ENCODE measurements at regions not wholly inside any gene's neighbourhood (a gene's known extent, or its start where the extent isn't known, plus 50 kb on each side); places are given as distances from the start of the nearest gene placed in this dataset.
A peak's percentile ranks its signal among the peaks of the same experiment; 100 is the strongest.

DNA sequence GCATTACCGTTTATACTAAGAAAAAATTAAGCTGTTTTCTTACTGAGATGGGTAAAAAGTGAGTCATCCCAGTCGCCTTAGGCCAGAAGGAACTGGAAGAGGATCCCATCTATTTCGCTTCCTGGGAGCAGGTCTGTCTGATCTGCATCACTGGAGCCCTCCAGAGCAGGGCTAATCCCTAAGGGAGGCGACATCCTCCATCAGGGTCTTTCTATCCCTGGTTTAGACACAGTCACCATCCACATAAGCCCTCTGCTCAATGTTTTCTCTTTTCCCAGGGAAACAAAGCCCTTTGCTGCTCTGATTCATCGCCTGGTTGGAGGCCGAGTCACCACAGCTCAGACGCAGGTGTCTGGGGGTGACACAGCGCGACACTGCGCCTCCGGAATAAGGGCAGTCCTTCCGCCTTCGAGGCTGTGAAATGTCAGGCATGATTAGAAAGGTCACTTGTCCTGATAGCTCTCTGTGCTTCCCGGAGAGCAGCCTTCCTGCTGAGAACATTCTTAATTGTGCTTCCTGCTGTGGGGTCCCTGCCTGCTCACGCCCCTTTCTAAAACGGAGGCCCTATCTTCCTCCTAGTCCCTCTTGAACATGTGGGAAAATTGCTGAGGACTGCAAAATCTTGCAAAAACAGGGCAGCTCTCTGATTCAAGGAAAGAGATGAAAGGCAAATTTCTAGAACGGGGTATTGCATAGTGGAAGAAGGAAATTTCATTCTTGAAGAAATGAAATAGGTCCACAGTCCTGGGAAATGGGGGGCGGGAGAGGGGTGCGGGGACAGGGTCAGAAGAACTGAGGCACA, 56.3 kb downstream of the MARCHF4 start:
- ATAC-seq = peak; percentile 89
- TF ChIP-seq EZH2 (IDR thresholded peaks at IDR 0.05; ENCODE audit: low read length, unreplicated experiment) = no peak
- TF ChIP-seq, protein P1, sequence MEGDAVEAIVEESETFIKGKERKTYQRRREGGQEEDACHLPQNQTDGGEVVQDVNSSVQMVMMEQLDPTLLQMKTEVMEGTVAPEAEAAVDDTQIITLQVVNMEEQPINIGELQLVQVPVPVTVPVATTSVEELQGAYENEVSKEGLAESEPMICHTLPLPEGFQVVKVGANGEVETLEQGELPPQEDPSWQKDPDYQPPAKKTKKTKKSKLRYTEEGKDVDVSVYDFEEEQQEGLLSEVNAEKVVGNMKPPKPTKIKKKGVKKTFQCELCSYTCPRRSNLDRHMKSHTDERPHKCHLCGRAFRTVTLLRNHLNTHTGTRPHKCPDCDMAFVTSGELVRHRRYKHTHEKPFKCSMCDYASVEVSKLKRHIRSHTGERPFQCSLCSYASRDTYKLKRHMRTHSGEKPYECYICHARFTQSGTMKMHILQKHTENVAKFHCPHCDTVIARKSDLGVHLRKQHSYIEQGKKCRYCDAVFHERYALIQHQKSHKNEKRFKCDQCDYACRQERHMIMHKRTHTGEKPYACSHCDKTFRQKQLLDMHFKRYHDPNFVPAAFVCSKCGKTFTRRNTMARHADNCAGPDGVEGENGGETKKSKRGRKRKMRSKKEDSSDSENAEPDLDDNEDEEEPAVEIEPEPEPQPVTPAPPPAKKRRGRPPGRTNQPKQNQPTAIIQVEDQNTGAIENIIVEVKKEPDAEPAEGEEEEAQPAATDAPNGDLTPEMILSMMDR (conservative IDR thresholded peaks at IDR 0.05; ENCODE audit: low read depth, low read length) = no peak
- Histone ChIP-seq H4K20me1 (ENCODE audit: low read length) (no peaks in the 10 kb centered on the region), H3K4me1 (ENCODE audit: insufficient read depth, low read length) (peaks cover 25% of the 10 kb centered on the region), H3K9me3 (ENCODE audit: low read length) (no peaks in the 10 kb centered on the region), H3K9me2 (replicated peaks; ENCODE audit: low read length) (no peaks in the 10 kb centered on the region), H3F3A (ENCODE audit: low read length, unreplicated experiment) (peaks cover 6% of the 10 kb centered on the region), H3K36me3 (ENCODE audit: low read depth, low read length) (no peaks in the 10 kb centered on the region), H2AFZ (ENCODE audit: low read length) (peak overlapping the region; percentile 72), H3K4me3 (ENCODE audit: low read length) (peak overlapping the region; percentile 58), H3K79me2 (ENCODE audit: low read length) (no peaks in the 10 kb centered on the region), H3K4me2 (ENCODE audit: low read length) (peak overlapping the region; percentile 85), H3K27me3 (ENCODE audit: low read length) (no peaks in the 10 kb centered on the region), H3K9ac (ENCODE audit: low read length) (peak overlapping the region; percentile 61), H3K27ac (ENCODE audit: low read length) (peak overlapping the region; percentile 91)
- ChIA-PET POLR2A (ENCODE audit: unreplicated experiment) (no interaction called here), CTCF (interaction anchor here (0.6 kb wide), 2 partner anchors 63 to 93 kb away, joined by 3 read pairs; no protein-coding TSS in a partner anchor)
- no TSS peak for BruUV-seq (replicated peaks)
- DNase-seq = peak; percentile 81
- intact Hi-C loops (cut with micrococcal nuclease) = loop anchor here (5.0 to 10.0 kb wide), 2 partner anchors 56 to 179 kb away; partner anchors contain the start of genes MARCHF4 and RPL37A

DNA sequence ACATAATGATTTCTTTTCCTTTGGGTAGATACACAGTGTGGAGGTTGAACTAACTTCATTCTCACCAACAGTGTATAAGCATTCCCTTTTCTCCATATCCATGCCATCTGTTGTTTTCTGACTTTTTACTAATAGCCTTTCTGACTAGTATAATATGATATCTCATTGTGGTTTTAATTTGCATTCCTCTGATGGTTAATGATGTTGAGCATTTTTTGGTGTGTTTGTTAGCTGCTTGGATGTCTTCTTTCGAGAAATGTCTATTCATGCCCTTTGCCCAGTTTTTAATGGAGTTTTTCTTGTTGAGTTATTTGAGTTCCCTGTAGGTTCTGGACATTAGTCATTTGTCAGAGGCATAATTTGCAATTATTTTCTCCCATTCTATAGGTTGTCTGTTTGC, 59.8 kb downstream of the MARCHF4 start:
- Histone ChIP-seq H3F3A (ENCODE audit: low read length, unreplicated experiment) (peaks cover 6% of the 10 kb centered on the region), H3K4me1 (ENCODE audit: insufficient read depth, low read length) (peaks cover 25% of the 10 kb centered on the region), H3K4me3 (ENCODE audit: low read length) (no peak overlapping the region), H4K20me1 (ENCODE audit: low read length) (no peaks in the 10 kb centered on the region), H3K4me2 (ENCODE audit: low read length) (no peak overlapping the region), H3K79me2 (ENCODE audit: low read length) (no peaks in the 10 kb centered on the region), H3K27me3 (ENCODE audit: low read length) (no peaks in the 10 kb centered on the region), H3K36me3 (ENCODE audit: low read depth, low read length) (no peaks in the 10 kb centered on the region), H3K27ac (ENCODE audit: low read length) (no peak overlapping the region), H3K9ac (ENCODE audit: low read length) (no peak overlapping the region), H2AFZ (ENCODE audit: low read length) (no peak overlapping the region), H3K9me2 (replicated peaks; ENCODE audit: low read length) (no peaks in the 10 kb centered on the region), H3K9me3 (ENCODE audit: low read length) (no peaks in the 10 kb centered on the region)
- no peak for ATAC-seq
- TF ChIP-seq, protein P1 (conservative IDR thresholded peaks at IDR 0.05; ENCODE audit: low read depth, low read length) = no peak
- TF ChIP-seq EZH2phosphoT487 (IDR thresholded peaks at IDR 0.05; ENCODE audit: borderline replicate concordance, low read length) (no peak), EZH2 (IDR thresholded peaks at IDR 0.05; ENCODE audit: low read length, unreplicated experiment) (no peak)
- POLR2A ChIA-PET (ENCODE audit: unreplicated experiment) = no interaction called here
- CTCF ChIA-PET = no interaction called here
- intact Hi-C loops (cut with micrococcal nuclease) = loop anchor here (10.0 kb wide), 1 partner anchor 182 kb away; the partner anchor contains the start of gene RPL37A
- no peak for DNase-seq
- BruUV-seq (replicated peaks) = no TSS peak

DNA sequence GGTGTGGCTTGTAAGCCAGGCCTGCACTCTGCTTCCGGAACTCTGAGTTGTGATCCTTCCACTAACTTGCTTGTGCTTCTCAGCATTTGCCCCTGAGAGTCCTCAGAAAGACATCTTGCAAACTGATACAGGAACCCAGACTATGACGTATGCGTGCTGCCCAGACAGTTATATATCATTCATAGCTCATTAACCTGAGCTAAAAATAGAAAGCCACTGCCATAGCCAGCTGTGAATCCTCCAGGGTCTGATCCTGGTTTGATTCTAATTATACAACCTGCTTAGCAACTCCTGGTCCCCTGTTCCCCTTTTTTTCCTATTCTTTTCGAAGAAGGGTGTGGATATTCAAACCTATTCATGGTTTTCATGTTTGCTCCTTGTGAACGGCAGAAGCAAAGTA, 63.7 kb downstream of the MARCHF4 start:
- Histone ChIP-seq H3K36me3 (ENCODE audit: low read depth, low read length) (no peaks in the 10 kb centered on the region), H4K20me1 (ENCODE audit: low read length) (no peaks in the 10 kb centered on the region), H3K9me3 (ENCODE audit: low read length) (no peaks in the 10 kb centered on the region), H2AFZ (ENCODE audit: low read length) (no peak overlapping the region), H3K27me3 (ENCODE audit: low read length) (no peaks in the 10 kb centered on the region), H3K79me2 (ENCODE audit: low read length) (no peaks in the 10 kb centered on the region), H3F3A (ENCODE audit: low read length, unreplicated experiment) (no peaks in the 10 kb centered on the region), H3K4me2 (ENCODE audit: low read length) (no peak overlapping the region), H3K27ac (ENCODE audit: low read length) (no peak overlapping the region), H3K9me2 (replicated peaks; ENCODE audit: low read length) (no peaks in the 10 kb centered on the region), H3K9ac (ENCODE audit: low read length) (no peak overlapping the region), H3K4me1 (ENCODE audit: insufficient read depth, low read length) (no peaks in the 10 kb centered on the region), H3K4me3 (ENCODE audit: low read length) (no peak overlapping the region)
- TF ChIP-seq, protein P1 (conservative IDR thresholded peaks at IDR 0.05; ENCODE audit: low read depth, low read length) = no peak
- TF ChIP-seq EZH2phosphoT487 (IDR thresholded peaks at IDR 0.05; ENCODE audit: borderline replicate concordance, low read length) = no peak
- TF ChIP-seq EZH2 (IDR thresholded peaks at IDR 0.05; ENCODE audit: low read length, unreplicated experiment) = no peak
- DNase-seq = no peak
- ATAC-seq = no peak
- ChIA-PET POLR2A (ENCODE audit: unreplicated experiment) (no interaction called here), CTCF (no interaction called here)
- BruUV-seq (replicated peaks) = no TSS peak
- intact Hi-C loops (cut with micrococcal nuclease) = no loop called here

Data from PC-3 (cell line).